ENCODE measurements at regions not wholly inside any gene's neighbourhood (a gene's known extent, or its start where the extent isn't known, plus 50 kb on each side); places are given as distances from the start of the nearest gene placed in this dataset.

DNA sequence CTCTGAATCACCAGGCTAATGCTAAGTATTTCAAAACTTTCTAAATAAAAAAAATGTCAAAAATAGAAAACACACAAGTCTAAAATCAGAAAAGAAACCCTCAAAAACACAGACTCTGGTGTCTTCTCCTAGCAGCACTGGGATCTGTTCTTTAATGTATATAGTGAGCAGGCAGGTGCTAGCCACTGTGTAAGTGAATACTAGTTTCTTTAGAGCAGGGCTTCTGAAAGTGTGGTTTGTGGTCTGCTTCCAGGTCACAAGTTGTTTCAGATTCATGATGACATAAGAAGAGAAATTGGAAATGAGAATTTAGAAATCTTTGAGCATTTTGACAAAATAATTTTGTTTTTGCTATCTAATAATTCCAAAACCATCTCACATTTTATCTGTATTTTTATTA is 763.1 kb downstream of the USP25 start:
- DNase-seq (ENCODE audit: low read depth), result no peak

DNA sequence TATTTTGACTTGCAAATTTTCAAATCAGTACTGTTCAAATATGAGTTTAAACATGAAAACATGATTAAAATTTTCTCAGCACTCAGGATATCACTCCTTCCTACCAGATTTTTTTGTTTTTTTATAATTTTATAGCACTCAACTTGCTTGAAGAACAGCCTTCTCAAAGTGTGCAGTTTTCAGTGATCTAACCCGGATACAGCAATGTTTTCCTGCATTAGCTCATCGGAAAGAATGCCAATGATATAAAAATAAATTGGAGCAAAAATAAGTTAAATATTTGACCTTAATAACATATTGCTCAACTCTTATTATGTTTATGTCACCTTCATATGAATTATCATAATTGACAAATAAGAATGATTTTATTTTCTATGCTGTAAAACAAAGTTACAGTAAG is 766.8 kb downstream of the USP25 start:
- no peak for DNase-seq (ENCODE audit: low read depth)

DNA sequence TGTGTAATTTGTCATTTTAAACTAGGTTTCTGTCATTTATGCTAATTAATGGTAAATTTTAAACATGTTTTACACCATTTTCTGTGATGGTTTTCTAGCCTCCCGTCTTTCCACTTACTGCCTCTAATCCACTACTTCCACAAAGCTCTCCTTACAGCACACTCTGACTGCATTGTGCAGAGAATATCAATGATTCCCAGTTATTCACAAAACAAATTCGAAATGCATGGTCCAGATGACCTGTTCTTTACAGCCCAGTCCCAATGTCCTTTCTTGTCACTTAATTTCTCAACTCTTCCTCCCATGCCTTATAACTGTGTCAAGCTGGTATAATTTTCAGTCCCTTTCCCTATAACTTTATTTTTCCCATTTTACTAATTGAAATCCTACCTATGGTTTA is 770.5 kb downstream of the USP25 start:
- DNase-seq (ENCODE audit: low read depth), result no peak

DNA sequence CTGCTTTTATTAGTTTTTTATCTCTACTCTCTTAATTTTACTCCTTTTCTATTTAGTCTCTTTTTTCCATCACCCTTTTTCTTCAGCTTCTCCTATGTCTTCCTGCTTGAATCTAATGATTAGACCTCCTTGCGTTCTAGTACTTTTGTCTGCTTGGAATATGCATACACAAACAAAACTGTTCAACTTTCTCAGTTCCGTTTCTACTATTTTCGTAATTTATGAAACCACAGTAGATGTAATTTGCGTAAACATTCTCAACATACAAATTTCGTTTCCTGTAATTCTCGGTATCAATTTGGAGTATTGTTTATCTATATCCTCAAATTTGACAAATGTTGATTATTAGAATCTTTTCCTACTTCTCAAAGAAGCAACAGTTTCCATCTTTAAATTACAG is 772.5 kb downstream of the USP25 start:
- no peak for DNase-seq (ENCODE audit: low read depth)

DNA sequence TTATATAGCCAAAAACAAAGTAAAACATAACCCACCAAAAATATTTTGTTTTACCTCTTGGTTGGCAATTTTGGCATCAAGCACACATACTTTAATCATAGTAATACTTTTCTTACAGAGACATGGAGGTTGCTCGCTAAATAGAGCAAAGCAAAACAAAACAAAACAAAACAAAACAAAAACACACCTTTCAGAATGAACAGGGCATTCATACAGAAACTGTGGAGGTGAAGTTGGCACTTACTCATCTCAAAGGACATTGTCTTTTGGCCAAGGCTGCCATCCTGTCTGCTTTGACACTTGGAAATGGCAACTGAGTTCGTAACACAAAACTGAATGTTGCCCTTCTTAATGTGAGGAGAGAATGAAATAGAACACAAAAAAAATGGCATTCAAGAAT is 773.1 kb downstream of the USP25 start:
- DNase-seq (ENCODE audit: low read depth), result no peak

DNA sequence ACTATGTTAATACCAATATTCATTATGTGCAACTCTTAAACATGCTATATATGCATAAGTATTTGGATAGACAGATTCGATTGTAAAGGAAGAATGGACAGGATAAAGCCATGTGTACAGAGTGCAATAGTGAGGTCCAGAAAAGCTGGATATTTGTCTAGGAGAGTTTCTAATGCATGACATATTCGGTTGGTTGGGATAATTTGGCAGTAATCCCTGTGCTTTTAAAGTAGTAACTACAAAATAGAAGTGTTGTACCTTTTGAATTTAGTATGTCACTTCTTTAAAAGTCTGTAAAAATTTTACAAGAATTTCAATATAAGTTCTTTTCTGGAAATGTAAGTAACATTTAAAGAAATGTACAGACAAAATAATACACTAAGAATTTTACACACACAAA is 774.5 kb downstream of the USP25 start:
- no peak for DNase-seq (ENCODE audit: low read depth)

DNA sequence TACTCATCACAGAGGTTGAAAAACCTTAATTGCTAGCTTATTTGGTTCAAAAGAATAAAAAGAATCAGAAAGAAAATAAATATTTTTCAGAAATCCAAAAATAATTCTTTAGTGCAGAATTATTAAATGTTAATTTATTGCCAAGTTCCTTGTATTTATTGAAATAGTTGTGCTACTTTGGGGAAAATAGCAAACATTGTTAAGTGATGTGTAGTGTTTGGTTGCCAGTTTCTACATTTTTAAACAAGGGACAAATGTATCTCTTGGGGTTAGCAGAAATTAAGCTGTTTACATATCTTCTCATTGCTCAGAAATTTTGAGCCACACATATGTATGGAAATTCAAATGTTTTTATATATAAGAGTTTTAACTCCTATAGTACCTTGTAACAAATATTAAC is 775.0 kb downstream of the USP25 start:
- DNase-seq (ENCODE audit: low read depth), result no peak

DNA sequence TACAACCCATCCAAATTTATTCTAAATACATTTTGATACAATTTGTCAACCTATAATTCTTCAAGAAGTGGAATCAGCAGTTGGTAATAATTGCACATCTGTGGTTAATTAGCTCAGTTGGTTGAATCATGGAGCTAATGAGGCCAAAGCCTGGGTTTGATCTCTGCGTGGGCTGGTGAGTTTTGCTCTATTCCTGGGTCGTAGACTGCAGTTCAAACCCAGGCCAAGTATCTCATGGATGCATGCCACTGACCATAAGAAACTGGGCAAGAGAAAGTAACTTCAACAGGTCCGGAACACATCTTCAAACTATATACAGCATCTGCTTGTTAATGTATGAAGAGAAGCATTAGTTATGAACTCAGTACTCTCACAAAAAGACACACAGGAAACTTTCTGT is 779.7 kb downstream of the USP25 start:
- DNase-seq (ENCODE audit: low read depth), result no peak

DNA sequence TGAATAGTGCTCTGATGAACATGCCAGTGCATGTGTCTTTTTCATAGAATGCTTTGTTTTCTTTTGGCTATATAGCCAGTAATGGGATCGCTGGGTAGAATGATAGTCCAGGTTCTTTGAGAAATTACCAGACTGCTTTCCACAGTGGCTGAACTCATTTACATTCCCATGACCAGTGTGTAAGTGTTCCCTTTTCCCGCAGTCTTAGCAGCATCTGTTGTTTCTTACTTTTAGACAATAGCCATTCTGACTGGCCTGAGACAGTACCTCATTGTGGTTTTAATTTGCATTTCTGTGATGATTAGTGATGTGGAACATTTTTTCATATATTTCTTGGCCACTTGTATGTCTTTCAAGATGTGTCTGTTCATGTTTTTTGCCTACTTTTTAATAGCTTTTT is 784.5 kb downstream of the USP25 start:
- DNase-seq (ENCODE audit: low read depth), result no peak

DNA sequence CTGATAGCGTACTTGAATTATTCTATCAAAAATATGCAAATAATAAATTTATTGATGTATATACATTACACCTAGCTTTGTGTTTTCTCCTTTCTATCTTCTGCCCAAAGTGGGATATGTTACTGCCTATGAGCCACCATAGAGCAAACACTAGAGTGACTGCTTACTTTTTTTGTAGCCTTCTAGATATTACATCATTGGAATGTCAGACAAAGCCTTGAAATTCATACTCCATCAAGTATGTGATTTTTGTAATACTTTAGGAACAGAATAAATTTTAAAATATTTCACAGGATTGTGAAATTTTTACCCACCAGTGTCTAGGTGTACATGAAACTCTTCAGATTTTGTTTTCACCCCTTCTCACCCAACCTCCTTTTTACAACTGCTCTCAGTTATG is 787.6 kb downstream of the USP25 start:
- DNase-seq (ENCODE audit: low read depth), result no peak

DNA sequence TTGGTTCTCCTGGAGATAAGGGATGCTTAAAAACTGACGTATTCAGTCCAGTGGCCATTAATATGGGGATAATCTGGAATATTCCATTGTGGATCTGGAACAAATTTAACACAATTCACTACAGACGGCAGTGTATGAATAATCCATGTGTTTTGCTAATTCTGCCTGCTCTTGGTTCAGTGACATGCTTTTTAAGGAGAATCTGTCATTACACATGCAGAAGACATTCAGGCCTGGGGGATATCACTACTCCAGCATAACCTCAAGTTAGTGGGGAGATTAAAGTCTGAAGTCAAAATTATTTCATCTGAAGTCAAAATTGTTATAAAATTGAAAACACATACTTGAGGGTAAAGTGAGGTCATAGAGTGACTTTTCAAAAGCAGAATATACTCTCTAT is 789.3 kb downstream of the USP25 start:
- no peak for DNase-seq (ENCODE audit: low read depth)

DNA sequence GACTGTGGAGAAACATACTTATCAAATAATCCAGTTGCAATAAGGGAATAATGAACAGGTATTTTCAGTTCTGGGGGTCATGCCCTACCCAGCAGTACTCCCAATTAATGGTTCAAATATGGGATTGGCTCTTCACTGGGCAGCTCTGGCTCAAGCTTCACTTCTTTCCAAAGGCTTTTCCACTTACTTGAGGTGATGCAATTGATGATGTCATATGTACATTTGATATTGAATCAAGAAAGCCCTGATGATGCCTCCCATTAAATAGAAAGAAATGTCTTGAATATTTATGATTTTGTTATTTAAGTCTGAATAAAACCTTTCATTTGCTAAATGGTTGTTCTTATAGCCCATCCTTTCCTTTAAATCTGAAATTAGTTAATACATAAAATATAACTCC is 789.9 kb downstream of the USP25 start:
- no peak for DNase-seq (ENCODE audit: low read depth)

DNA sequence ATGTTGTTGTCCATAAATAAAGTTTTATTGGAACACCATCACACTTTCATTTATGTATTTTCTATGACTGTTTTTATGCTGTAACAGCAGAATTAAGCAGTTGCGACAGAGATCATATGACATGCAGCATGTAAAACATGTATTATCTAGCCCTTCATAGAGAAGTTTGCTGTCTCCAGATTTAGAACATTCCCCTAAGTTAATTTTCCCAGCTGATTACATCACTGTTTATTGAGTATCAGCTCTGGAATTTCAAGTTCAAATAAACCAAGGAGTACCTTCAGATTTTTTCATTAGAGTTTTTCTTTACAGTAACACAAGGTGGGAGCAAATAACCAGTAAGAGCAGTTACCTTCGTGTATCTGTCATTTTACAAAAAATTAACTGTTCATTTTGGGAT is 792.8 kb downstream of the USP25 start:
- no peak for DNase-seq (ENCODE audit: low read depth)

DNA sequence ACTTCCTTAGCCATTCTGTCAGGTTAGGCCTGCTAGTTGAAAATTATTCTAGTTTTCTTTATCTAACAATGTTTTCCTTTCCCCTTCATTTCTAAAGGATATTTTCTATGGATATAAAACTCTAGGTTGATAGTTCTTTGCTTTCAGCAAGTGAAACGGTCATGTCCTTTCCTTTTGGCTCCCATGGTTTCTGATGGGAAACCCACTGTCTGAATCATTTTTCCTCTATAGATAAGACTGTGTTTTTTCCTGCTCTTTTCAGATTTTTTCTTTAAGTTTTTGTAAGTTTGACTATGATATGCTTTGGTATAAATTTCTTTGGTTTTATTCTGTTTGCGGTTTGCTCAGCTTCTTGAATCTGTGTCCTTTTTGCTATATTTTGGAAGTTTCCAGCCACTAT is 800.9 kb downstream of the USP25 start:
- no peak for DNase-seq (ENCODE audit: low read depth)

DNA sequence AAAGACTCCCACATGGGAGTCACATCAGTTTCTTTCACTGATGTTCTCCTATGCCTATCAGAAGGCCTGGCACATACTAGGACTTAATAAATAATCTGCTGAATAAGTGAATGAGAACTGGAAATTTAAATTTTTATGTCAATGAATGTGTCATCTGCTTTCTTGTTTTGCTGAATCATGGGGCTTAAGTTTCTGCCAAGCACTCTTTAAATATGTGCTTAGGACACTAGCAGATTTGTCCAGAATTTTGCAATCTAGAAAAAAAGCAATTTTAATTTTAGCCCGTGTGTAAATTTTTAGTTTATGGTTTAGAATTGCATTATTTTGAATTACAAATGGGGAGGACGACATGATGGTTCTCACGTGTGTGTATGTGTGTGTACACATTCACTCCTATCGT is 803.1 kb downstream of the USP25 start:
- no peak for DNase-seq (ENCODE audit: low read depth)

DNA sequence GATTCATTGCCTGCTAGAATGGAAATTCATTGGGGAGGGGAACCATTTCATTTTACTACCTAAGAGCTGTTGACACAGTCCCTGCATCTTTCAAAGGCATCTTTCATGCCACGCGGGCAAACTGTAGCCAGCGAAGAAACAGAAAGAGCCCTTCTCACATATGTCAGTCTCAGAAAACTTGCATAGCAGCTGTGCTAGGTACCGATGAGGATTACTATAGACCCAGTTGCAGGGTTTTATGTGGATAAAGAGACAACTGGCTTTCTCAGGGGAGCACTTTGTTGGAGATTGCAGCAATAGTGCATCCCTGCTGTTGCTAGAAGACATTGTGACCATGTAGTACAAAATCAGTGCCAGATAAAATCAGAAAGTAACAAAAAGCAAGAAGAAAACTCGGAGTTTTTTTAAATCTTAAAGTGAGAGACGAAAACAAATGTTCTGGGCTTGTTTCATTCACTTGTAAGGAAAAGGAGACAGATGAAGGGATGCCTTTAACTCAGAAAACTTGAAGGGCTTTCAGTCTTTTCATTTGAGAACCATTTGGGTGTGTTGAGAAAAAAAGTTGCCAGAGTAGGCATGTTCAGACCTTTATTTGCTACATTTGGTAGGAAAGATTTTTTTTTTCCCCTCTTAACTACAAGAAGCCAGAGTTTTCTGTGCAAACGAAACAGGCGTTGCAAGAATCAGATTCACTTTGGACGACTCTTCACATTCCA is 804.1 kb downstream of the USP25 start:
- no peak for DNase-seq (ENCODE audit: low read depth)

DNA sequence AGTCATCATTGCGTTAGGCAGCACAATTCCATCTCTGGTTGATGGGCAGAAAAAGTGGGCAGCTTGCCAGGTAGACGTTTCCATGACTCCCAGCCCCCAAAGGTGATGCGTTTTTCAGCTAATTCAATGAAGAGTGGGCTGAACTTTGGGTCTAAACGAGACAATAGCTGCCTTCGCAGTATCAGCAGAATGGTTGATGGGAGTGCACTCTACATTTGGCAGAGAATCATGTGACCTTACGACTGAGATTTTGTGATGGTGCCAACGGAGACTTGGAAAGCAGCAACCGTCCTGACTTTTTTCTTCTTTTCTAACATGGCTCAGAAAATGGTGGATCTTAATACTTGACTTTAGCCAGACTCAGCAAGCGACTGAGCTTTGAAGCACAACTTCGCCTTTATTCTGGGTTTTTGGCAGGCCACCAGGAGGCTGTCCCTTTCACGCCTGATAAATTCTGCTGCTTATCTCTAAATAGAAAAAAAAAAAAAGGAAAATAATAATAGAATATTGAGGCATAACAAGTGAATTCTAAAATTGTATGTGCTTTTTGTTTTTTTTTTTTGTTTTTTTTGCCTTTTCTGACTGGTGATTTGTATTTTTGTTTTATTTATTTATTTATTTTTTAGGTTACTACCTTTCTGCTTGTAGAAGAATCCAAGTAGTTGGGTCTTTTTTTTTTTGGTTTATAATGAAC is 804.8 kb downstream of the USP25 start:
- DNase-seq (ENCODE audit: low read depth), result no peak

DNA sequence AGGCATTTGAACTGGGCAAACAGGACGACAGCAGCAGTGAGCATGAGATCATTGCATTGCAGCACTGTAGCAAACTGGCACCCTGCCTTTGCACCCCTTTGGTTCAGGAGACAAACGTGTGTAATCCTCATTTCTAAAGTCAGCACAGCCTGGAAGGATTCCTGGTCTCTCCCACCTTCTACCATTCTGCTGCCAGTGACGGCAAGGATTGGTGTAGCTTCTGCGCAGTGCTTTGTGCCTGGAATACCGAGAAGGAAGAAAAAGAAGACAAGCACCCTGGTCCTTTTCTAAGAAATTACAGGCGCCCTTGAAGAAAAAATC is 805.3 kb downstream of the USP25 start:
- DNase-seq (ENCODE audit: low read depth), result no peak

DNA sequence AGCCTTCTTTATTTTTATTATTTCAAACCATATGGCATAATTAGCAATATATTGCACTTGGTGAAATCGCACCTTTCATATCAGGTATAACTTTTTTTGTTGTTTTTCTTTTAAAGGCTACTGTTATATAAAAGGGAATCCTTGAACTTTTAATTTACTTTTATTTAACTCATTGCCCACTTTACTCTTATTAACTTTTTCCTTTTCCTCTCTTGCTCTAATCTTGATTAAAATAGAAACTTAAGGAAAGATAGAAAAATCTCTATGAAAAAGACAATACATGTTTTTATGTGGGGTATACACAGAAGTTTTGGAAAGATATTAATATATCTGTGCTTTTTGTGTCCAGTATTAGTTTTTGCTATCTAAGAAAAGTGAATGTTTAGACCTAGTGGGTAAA is 805.8 kb downstream of the USP25 start:
- no peak for DNase-seq (ENCODE audit: low read depth)

DNA sequence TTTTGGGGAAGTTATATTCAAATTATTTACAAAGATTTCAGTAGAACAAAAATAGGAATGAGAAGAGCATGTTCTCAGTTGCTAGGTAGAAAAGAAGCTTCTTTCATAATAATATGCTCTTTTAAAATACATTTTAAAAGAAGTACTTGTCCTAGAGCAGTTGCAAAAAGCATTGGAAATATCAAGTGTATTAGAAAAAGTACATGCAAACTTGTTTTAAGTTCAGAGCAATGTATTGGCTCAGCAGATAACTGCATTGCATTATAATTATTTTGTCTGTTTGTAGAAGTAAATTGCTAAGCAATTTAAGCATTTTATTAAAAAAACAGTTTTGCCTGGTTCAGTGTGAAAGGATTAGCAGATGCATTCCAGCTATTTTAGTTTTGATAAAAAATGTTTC is 806.4 kb downstream of the USP25 start:
- DNase-seq (ENCODE audit: low read depth), result no peak

DNA sequence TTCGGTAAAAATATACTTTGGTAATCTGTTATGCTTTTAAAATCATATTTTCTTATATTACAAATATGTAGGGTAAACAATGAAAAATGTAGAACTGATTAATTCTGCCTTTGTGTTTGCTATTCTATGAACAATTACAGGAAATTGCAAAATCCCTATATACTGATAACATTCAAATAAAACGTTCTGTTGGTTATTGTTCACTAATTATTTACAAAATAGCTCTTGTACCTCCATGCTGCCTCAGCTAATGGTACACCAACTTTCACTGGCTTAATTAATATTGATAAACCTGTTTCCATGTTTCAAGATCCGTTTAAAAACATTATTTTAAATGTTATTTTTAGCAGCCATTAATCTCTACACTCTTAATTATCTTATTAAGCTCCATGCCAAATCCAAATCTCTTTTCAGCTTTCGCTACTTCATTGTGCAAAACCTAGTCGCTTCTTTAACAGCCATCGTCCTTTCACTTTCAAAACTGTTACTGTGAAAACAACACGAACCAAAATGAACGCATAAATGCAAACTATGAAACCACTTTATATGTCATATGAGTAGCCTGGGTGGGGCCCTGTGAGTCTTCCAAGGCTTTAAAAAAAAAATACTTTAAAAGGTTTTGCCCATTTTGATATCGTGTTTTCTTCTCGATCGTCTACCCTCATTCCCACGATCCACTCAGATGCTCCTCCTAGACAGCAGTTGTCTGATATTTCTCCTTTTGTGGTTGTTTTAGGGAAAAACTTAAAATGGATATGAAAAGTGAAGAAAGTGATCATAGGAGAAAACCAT is 807.1 kb downstream of the USP25 start:
- no peak for DNase-seq (ENCODE audit: low read depth)

DNA sequence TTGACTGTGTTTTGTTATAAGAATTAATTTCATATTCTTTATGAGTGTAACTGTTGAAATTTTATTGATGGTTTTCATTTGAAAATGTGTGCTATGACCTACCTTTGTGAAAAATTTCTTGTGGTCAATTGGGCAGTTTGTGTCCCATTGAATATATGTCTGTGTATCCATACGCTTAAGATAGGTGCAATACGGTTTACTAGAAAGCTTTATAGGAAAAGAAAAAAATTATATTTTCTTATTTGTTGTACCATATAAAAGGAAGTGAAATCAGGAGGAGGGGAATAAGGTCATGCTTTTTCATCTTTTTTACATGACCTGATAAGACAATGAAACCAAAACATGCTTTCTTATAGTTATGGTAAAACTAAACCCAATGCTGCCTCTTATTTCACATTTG is 807.7 kb downstream of the USP25 start:
- no peak for DNase-seq (ENCODE audit: low read depth)

DNA sequence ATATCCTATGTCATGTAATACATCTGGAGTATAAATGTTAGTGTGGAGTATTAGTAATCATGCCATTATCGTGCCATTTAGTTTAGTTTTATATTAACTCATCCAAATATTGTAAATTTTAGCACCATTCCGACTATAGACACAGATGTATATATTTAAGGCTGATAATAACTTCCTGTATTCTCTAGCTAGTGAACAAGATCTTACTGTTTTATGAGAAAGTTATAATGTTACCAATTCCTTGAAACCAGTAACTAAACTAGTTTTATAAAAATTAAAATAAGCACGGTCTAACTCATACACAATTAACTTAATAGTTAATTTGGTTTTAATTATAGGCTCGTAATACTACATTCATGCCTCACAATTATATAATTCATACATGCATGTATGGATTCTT is 808.6 kb downstream of the USP25 start:
- no peak for DNase-seq (ENCODE audit: low read depth)
